PC-9 (cell line): ENCODE measurements at regions not wholly inside any gene's neighbourhood (a gene's known extent, or its start where the extent isn't known, plus 50 kb on each side); places are given as distances from the start of the nearest gene placed in this dataset.

Experiments used
- EZH2 ChIP-seq: fragments of 200-600 bp; sonication (generic); IDR thresholded peaks from 2 replicates; pipeline ENCODE4 v1.8.0; 2017; ENCODE audit warnings: antibody characterized with exemption, low read depth
- TF ChIP-seq, protein P1 (sequence below): fragments of 200-600 bp; sonication (generic); conservative IDR thresholded peaks from 2 replicates; pipeline ENCODE4 v1.6.1; 2017; ENCODE audit warnings: mixed run types, antibody characterized with exemption, mild to moderate bottlenecking, moderate library complexity

DNA sequence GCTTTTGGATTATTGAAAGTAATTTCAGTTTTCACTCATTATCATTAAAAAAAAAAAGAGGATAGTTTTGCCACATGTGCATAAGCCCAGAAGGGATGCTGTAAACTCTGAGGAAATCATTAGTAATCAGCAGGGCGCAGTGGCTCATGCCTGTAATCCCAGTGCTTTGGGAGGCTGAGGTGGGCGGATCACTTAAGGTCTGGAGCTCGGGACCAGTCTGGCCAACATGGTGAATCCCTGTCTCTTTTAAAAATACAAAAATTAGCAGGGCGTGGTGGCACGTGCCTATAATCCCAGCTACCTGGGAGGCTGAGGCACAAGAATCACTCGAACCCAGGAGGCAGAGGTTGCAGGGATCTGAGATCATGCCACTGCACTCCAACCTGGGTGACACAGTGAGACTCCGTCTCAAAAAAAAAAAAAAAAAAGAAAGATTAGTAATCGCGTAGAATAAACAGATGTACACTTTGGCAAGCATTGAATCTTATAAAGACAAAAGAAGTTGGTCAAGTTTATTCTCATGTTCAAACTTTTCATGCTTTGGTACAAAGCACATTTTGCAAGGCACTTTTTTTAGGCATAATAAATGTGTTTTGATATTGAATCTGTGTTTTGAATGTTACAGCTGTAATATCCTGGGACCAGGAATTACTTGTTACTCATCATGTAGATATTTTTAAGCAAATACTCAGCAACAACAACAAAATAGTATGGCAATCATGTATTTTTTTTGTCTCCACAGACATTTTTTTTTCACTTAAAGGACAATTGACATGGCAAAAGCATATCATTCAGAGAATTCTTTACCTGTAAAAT lies 93.2 kb upstream of the AGTR1 start:
- TF ChIP-seq, protein P1, sequence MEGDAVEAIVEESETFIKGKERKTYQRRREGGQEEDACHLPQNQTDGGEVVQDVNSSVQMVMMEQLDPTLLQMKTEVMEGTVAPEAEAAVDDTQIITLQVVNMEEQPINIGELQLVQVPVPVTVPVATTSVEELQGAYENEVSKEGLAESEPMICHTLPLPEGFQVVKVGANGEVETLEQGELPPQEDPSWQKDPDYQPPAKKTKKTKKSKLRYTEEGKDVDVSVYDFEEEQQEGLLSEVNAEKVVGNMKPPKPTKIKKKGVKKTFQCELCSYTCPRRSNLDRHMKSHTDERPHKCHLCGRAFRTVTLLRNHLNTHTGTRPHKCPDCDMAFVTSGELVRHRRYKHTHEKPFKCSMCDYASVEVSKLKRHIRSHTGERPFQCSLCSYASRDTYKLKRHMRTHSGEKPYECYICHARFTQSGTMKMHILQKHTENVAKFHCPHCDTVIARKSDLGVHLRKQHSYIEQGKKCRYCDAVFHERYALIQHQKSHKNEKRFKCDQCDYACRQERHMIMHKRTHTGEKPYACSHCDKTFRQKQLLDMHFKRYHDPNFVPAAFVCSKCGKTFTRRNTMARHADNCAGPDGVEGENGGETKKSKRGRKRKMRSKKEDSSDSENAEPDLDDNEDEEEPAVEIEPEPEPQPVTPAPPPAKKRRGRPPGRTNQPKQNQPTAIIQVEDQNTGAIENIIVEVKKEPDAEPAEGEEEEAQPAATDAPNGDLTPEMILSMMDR: no peak
- TF ChIP-seq EZH2: no peak
